Small intestine (tissue), 7 donors: ENCODE measurements at regions not wholly inside any gene's neighbourhood (a gene's known extent, or its start where the extent isn't known, plus 50 kb on each side); places are given as distances from the start of the nearest gene placed in this dataset.
"Not testable (repeated sequence)": the region's sequence is repeated elsewhere in the genome, so short reads cannot be mapped to it uniquely, and the experiment has no call there.

Experiments
- DNase-seq, 2 donors: peaks; one replicate each; pipeline versions ENCODE4 v3.0.0 to v3.0.0-alpha.2; 2013
- FAIRE-seq: peaks from 2 replicates; lab custom pipeline; 2012; peaks lifted over from hg19 to GRCh38; lab: Jason Lieb, UNC
- H3K27ac ChIP-seq, 3 donors: one replicate each; pipeline ENCODE4 v1.5.1; 2013; ENCODE audit warnings: low read length in 2 of 3, mild to moderate bottlenecking in 2 of 3, control low read depth in 1 of 3, inconsistent platforms in 1 of 3, low read depth in 1 of 3, moderate library complexity in 1 of 3
- H3K27me3 ChIP-seq, 3 donors: one replicate each; pipeline ENCODE4 v1.6.1; 2013; ENCODE audit warnings: low read length in 3 of 3, inconsistent platforms in 1 of 3; ENCODE audit not compliant: control insufficient read depth in 3 of 3, insufficient read depth in 3 of 3
- H3K36me3 ChIP-seq, 3 donors: one replicate each; pipeline ENCODE4 v1.6.1; 2013; ENCODE audit warnings: low read length in 3 of 3, inconsistent platforms in 1 of 3, low read depth in 1 of 3, mild to moderate bottlenecking in 1 of 3, moderate library complexity in 1 of 3; ENCODE audit not compliant: control insufficient read depth in 3 of 3, insufficient read depth in 2 of 3
- H3K4me1 ChIP-seq, 3 donors: one replicate each; pipeline ENCODE4 v1.6.1; 2013; ENCODE audit warnings: low read length in 2 of 3, inconsistent platforms in 1 of 3, low read depth in 1 of 3, mild to moderate bottlenecking in 1 of 3, moderate library complexity in 1 of 3; ENCODE audit not compliant: control insufficient read depth in 3 of 3, insufficient read depth in 2 of 3
- H3K4me3 ChIP-seq, 3 donors: one replicate each; pipeline ENCODE4 v1.5.1; 2013; ENCODE audit warnings: low read length in 3 of 3, control low read depth in 1 of 3, inconsistent platforms in 1 of 3, low read depth in 1 of 3, mild to moderate bottlenecking in 1 of 3, moderate library complexity in 1 of 3
- H3K9me3 ChIP-seq, 2 donors: one replicate each; pipeline ENCODE4 v1.6.1; 2013; ENCODE audit warnings: low read depth in 1 of 2, low read length in 1 of 2; ENCODE audit not compliant: control insufficient read depth in 2 of 2, insufficient read depth in 1 of 2
- whole genome bisulfite sequencing, 3 donors: extraction: QIAGEN DNeasy Blood & Tissue Kit; methylation state at CpG; one replicate each; pipeline ENCODE4 v1.1.7; 2013; 5-methylcytosine and 5-hydroxymethylcytosine counted together
- donor health status: healthy with polysubstance abuse.
- donor health status: control.
- donor health status: control.
- donor health status: Bipolar disorder and iron deficiency.
- donor health status: healthy.

DNA sequence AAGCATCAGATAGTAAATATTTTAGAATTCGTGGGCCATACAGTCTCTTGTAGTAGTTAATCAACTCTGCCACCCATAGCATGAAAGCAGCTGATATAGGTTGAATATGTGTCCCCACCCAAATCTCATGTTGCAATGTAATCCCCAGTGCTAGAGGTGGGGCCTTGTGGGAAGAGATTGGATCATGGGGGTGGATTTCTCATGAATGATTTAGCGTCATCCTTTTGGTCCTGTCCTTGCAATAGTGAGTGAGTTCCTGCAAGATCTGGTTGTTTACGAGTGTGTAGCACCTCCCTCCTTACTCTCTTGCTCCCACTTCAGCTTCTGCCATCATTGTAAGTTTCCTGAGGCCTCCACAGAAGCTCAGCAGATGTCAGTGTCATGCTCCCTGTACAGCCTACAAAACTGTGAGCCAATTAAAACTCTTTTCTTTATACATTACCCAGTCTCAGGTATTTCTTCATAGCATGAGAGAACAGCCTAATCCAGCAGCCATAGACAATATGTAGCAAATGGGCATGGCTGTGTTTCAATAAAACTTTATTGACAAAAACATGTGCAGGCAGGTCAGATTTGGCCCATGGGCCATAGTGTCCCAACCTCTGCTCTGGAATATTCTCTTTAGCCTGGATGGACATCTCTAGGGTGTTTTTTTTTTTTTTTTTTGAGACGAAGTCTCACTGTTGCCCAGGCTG is 97.9 kb upstream of the FAM90A1 start:
- not testable (repeated sequence) for DNase-seq, H3K27ac ChIP-seq, H3K27me3 ChIP-seq, H3K4me1 ChIP-seq, FAIRE-seq, H3K4me3 ChIP-seq, H3K9me3 ChIP-seq, H3K36me3 ChIP-seq
- WGBS, 3 donors, result 74 to 86% (median 84%) methylated on average over 3 to 4 of the region's 4 CpGs

DNA sequence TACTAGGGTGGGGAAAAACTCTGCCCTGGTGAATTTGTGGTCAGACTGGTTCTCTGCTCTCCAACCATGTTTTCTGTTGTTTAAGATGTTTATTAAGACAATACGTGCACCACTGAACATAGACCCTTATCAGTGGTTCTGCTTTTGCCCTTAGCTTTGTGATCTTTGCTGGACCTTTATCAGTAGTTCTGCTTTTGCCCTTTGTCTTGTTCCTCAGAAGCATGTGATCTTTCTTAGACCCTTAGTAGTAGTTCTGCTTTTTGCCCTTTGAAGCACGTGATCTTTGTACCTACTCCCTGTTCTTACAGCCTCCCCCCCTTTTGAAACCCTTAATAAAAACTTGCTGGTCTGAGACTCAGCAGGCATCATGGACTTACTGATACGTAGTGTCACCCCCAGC is 101.4 kb upstream of the FAM90A1 start:
- DNase-seq, H3K4me1 ChIP-seq, H3K27me3 ChIP-seq, H3K9me3 ChIP-seq, FAIRE-seq, H3K36me3 ChIP-seq, H3K4me3 ChIP-seq, H3K27ac ChIP-seq: not testable (repeated sequence)
- WGBS, 3 donors, result 63 to 80% (median 71%) methylated on average over 3 of the region's 3 CpGs

DNA sequence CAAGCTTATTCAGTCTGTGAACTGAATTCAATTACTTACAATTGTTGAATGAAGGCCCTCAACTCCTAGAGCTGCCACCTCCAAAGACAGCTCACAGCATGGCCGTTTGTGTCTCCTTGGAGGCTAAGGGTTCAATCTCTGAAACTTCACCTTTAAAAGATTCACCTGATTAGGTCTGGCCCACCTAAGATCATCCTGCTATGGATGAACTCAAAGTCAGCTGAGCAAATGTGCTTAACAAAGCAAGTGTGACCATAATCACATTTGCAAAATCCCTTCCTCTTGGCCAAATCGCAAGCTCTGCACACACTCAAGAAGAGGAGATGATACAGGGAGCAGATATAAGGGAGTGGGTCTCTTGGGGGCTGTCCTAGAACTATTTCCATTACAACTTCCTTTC is 105.0 kb upstream of the FAM90A1 start:
- H3K36me3 ChIP-seq, FAIRE-seq, H3K27me3 ChIP-seq, H3K4me1 ChIP-seq, DNase-seq, H3K4me3 ChIP-seq, H3K9me3 ChIP-seq, H3K27ac ChIP-seq: not testable (repeated sequence)
- WGBS, 3 donors, result 81 to 92% (median 89%) methylated on average over 2 of the region's 2 CpGs

DNA sequence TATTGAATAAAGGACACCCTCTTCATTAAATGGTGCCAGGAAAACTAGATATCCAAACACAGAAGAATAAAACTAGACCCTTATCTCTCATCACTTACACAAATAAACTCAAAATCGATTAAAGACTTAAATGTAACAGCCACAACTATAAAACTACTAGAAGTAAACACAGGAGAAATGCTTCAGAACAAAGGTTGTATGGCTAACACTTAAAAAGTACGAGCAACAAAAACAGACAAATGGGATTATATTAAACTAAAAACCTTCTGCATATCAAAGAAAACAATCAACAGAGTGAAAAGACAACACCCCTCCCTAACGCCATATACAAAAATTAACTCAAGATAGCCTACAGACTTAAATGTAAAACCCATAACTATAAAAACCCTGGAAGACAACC is 104.7 kb upstream of the CLEC6A start:
- H3K36me3 ChIP-seq, H3K27me3 ChIP-seq, H3K4me1 ChIP-seq, H3K27ac ChIP-seq, H3K9me3 ChIP-seq, FAIRE-seq, H3K4me3 ChIP-seq, DNase-seq: not testable (repeated sequence)
- 61 to 75% (median 72%) methylated on average over 3 of the region's 3 CpGs for WGBS, 3 donors

DNA sequence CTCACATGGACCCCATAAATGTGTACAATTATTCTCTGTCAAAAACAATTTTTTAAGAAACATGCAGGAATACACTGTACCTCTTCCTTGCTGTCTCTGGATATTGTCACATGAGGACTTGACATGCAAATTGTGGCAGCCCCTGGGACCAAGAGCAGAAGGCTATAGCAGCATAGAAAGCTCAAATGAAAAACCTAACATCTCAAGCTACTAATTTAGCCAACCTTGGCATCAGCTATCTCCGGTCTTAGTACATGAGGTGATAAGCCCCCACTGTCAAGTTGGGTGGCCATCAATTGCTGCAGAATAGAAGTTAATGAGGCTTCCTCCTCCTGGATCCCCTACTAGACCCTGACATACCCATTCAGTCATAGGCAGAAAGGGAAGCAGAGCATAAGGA is 101.0 kb upstream of the CLEC6A start:
- not testable (repeated sequence) for DNase-seq, H3K27ac ChIP-seq, FAIRE-seq, H3K36me3 ChIP-seq, H3K4me1 ChIP-seq, H3K4me3 ChIP-seq, H3K9me3 ChIP-seq, H3K27me3 ChIP-seq
- 72 to 96% (median 81%) methylated on average over 1 of the region's 1 CpG for WGBS, 3 donors

DNA sequence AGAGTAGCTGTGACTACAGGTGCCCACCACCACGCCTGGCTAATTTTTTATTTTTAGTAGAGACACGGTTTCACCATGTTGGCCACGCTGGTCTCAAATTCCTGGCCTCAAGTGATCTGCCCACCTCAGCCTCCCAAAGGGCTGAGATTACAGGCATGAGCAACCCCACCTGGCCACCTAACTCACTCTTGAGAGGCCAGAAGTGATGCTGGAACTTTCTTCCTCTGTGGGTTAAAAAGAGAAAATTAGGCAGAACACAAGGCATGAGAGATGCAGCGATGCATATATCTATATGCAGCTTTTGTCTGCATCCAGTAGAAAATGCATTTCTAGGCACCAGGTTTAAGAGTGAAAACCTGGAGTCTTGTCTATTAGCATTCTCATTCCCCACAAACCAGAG is 100.2 kb upstream of the CLEC6A start:
- WGBS, 3 donors, result 84 to 94% (median 87%) methylated on average over 4 of the region's 4 CpGs
- FAIRE-seq, H3K27me3 ChIP-seq, H3K9me3 ChIP-seq, DNase-seq, H3K27ac ChIP-seq, H3K4me3 ChIP-seq, H3K36me3 ChIP-seq, H3K4me1 ChIP-seq: not testable (repeated sequence)

DNA sequence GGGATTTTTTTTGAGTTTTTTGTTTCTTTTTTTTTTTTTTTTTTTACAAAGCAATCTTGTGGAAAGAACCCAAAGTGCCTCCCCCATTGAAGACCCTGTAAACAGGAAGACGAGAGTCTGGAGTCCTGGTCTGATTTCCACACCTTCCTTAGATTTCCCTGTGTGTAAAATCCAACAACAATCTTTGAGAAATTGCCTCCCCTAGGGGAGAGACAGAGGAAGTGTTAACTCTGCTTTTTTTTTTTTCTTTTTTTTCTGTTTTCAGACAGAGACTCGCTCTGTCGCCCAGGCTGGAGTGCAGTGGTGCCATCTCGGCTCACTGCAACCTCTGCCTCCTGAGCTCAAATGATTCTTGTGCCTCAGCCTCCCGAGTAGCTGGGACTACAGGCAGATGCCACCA is 82.0 kb upstream of the CLEC6A start:
- not testable (repeated sequence) for H3K4me1 ChIP-seq, H3K4me3 ChIP-seq, H3K9me3 ChIP-seq, H3K36me3 ChIP-seq, H3K27ac ChIP-seq, FAIRE-seq, H3K27me3 ChIP-seq
- peak in 1 of 2 donors; percentile 20 for DNase-seq
- WGBS, 3 donors, result 37 to 57% (median 42%) methylated on average over 5 of the region's 5 CpGs

DNA sequence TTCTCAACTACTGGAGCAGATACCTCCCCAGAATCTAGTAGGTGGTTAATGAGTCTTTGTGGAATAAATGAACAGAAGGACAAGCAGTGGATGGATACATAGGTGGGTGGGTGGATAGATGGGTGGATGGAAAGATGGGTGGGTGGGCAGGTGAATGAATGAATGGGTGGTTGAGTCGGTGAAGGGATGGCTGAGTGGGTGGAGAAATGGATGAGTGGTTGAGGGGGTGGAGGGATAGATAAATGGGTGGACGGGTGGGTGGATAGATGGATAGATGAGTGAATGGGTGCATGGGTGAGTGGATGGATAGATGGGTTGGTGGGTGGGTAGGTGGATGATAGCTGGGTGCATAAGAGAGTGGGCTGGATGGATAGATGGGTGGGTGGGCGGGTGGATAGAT is 80.6 kb upstream of the CLEC6A start:
- not testable (repeated sequence) for H3K4me3 ChIP-seq, H3K27me3 ChIP-seq, H3K4me1 ChIP-seq, H3K27ac ChIP-seq, H3K36me3 ChIP-seq, DNase-seq, H3K9me3 ChIP-seq, FAIRE-seq
- 73 to 93% (median 78%) methylated on average over 2 to 3 of the region's 3 CpGs for WGBS, 3 donors

DNA sequence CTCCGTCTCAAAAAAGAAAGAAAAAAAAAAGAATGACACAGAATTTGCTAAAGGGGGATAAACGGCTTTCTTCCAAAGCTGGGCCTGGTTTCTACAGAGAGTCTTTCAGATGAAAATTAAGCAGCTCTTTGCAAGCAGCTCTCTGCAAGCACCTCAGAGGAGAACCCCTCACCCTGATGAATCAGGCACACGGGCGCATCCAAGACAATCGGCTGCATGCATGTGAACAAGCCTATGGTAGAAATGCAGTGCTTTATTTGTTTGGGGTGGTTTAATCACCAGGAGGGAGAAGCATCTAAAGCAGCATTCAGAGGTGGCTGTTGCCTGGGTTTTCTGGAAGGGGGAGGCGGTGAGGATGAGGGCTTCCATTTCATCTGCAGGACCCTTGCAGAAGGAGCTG is 78.0 kb upstream of the CLEC6A start:
- not testable (repeated sequence) for FAIRE-seq

More for the DNA sequence above, 78.0 kb upstream of the CLEC6A start:
- H3K27ac ChIP-seq, H3K27me3 ChIP-seq, H3K4me1 ChIP-seq, H3K4me3 ChIP-seq, H3K9me3 ChIP-seq, H3K36me3 ChIP-seq, DNase-seq: not testable (repeated sequence)
- WGBS, 3 donors, result 77 to 83% (median 80%) methylated on average over 6 of the region's 6 CpGs
